ENCODE measurements at regions not wholly inside any gene's neighbourhood (a gene's known extent, or its start where the extent isn't known, plus 50 kb on each side); places are given as distances from the start of the nearest gene placed in this dataset.
A peak's percentile ranks its signal among the peaks of the same experiment; 100 is the strongest.

- H3K4me3 ChIP-seq, result no peak overlapping the region
- no peaks in the 10 kb centered on the region for H3K27me3 ChIP-seq
- DNase-seq, result no peak
- H3K36me3 ChIP-seq, result no peaks in the 10 kb centered on the region
- H3K27ac ChIP-seq, result no peak overlapping the region
- no peaks in the 10 kb centered on the region for H3K9me3 ChIP-seq
- no peak for ATAC-seq
- no peaks in the 10 kb centered on the region for H3K4me1 ChIP-seq
- intact Hi-C loops (cut with DNase I), result no loop called here
- no peak for TF ChIP-seq CTCF (IDR thresholded peaks at IDR 0.05)
Measured at GRCh38 chr2:234802071-234802844, 149.6 kb upstream of the SH3BP4 start.

GRCh38 chr2:234797566-234798250 is 154.1 kb upstream of the SH3BP4 start:
- H3K36me3 ChIP-seq, result no peaks in the 10 kb centered on the region
- H3K27ac ChIP-seq, result no peak overlapping the region
- no peak for TF ChIP-seq CTCF (IDR thresholded peaks at IDR 0.05)
- DNase-seq (no peak), ATAC-seq (no peak)
- H3K27me3 ChIP-seq, result no peaks in the 10 kb centered on the region
- H3K4me3 ChIP-seq, result no peak overlapping the region
- no peaks in the 10 kb centered on the region for H3K9me3 ChIP-seq
- intact Hi-C loops (cut with DNase I), result no loop called here
- no peaks in the 10 kb centered on the region for H3K4me1 ChIP-seq

GRCh38 chr2:234796045-234796591 is 155.7 kb upstream of the SH3BP4 start:
- DNase-seq, result no peak
- no peak for TF ChIP-seq CTCF (IDR thresholded peaks at IDR 0.05)
- intact Hi-C loops (cut with DNase I), result no loop called here

GRCh38 chr2:234795272-234795920 is 156.4 kb upstream of the SH3BP4 start:
- Histone ChIP-seq H3K4me3 (no peak overlapping the region), H3K4me1 (no peaks in the 10 kb centered on the region), H3K27me3 (no peaks in the 10 kb centered on the region), H3K36me3 (no peaks in the 10 kb centered on the region), H3K27ac (no peak overlapping the region), H3K9me3 (no peaks in the 10 kb centered on the region)
- intact Hi-C loops (cut with DNase I), result no loop called here
- TF ChIP-seq CTCF (IDR thresholded peaks at IDR 0.05), result no peak
- peak; percentile 41 for ATAC-seq
- DNase-seq, result no peak

More at GRCh38 chr2:234796045-234796591, 155.7 kb upstream of the SH3BP4 start:
- Histone ChIP-seq H3K4me1 (no peaks in the 10 kb centered on the region), H3K27ac (no peak overlapping the region), H3K4me3 (no peak overlapping the region), H3K9me3 (no peaks in the 10 kb centered on the region), H3K36me3 (no peaks in the 10 kb centered on the region), H3K27me3 (no peaks in the 10 kb centered on the region)
- no peak for ATAC-seq

- DNase-seq (no peak), ATAC-seq (no peak)
- no peaks in the 10 kb centered on the region for H3K9me3 ChIP-seq
- no peaks in the 10 kb centered on the region for H3K27me3 ChIP-seq
- intact Hi-C loops (cut with DNase I), result no loop called here
- no peak overlapping the region for H3K4me3 ChIP-seq
- TF ChIP-seq CTCF (IDR thresholded peaks at IDR 0.05), result no peak
- no peaks in the 10 kb centered on the region for H3K36me3 ChIP-seq
- H3K27ac ChIP-seq, result no peak overlapping the region
- H3K4me1 ChIP-seq, result no peaks in the 10 kb centered on the region
Measured at GRCh38 chr2:234794866-234795265, 157.0 kb upstream of the SH3BP4 start.

All from left lung (tissue), 4 donors.